ENCODE measurements at regions not wholly inside any gene's neighbourhood (a gene's known extent, or its start where the extent isn't known, plus 50 kb on each side); places are given as distances from the start of the nearest gene placed in this dataset.

DNA sequence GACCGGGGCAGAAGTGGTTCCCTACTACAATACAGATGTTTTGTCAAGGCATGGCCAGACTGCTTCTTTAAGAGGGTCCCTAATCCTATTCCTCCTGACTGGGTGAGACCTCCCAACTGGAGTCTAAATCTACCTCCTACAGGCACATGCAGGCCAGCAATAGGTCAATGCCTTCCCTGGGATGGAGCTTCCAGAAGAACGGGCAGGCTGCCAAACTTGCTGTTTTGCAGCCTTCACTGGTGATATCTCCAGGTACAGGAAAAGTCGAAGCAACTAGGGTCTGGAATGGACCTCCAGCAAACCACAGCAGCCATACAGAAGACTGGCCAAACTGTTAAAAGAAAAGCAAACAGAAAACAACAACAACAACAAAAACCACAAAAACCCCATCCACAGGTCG is 678.4 kb upstream of the DIAPH2 start:
- Histone ChIP-seq H3K9me3 (ENCODE audit: low read length) (peaks cover 5% of the 10 kb centered on the region), H3K27ac (ENCODE audit: low read length) (no peak overlapping the region), H3K4me2 (ENCODE audit: low read depth, low read length, poor library complexity, severe bottlenecking) (no peak overlapping the region), H4K20me1 (ENCODE audit: insufficient read depth, low read depth, low read length) (no peaks in the 10 kb centered on the region), H3K27me3 (ENCODE audit: low read length) (no peaks in the 10 kb centered on the region), H3K36me3 (ENCODE audit: insufficient read depth, low read length) (no peaks in the 10 kb centered on the region), H2AFZ (ENCODE audit: low read length) (no peak overlapping the region), H3K4me1 (ENCODE audit: low read length) (no peaks in the 10 kb centered on the region), H3K79me2 (ENCODE audit: low read length) (no peaks in the 10 kb centered on the region), H3K9ac (ENCODE audit: low read length) (no peak overlapping the region), H3K9me2 (replicated peaks; ENCODE audit: insufficient read depth, low read length) (no peaks in the 10 kb centered on the region), H3K4me3 (ENCODE audit: low read length) (no peak overlapping the region)
- DNase-seq, result no peak

DNA sequence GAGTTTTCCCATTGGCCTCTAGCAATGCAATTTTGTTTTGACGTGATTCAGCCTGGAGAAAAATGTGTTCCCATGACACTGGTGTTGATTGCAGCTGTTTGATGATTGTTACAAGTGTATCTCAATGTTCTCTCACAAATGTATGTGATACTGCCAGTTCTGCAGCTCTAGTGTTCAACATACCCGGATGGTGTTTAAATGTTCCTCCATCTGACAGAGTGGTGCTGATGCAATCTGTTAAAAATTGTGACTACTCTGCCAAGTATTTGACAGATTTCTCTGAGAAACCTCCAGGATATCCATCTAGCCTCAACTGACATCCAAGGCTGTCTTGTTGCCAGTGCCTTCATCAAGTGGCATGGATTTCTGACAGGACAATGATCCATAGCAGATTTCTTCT is 657.2 kb upstream of the DIAPH2 start:
- no peak overlapping the region for H3K27ac ChIP-seq (ENCODE audit: low read length)
- no peak overlapping the region for H3K4me3 ChIP-seq (ENCODE audit: low read length)
- no peak overlapping the region for H3K9ac ChIP-seq (ENCODE audit: low read length)
- H3K9me3 ChIP-seq (ENCODE audit: low read length), result peaks cover 12% of the 10 kb centered on the region
- no peaks in the 10 kb centered on the region for H3K27me3 ChIP-seq (ENCODE audit: low read length)
- H2AFZ ChIP-seq (ENCODE audit: low read length), result no peak overlapping the region
- DNase-seq, result no peak
- no peaks in the 10 kb centered on the region for H3K79me2 ChIP-seq (ENCODE audit: low read length)
- no peaks in the 10 kb centered on the region for H3K36me3 ChIP-seq (ENCODE audit: insufficient read depth, low read length)
- H3K4me2 ChIP-seq (ENCODE audit: low read depth, low read length, poor library complexity, severe bottlenecking), result no peak overlapping the region
- H4K20me1 ChIP-seq (ENCODE audit: insufficient read depth, low read depth, low read length), result no peaks in the 10 kb centered on the region
- H3K4me1 ChIP-seq (ENCODE audit: low read length), result no peaks in the 10 kb centered on the region
- no peaks in the 10 kb centered on the region for H3K9me2 ChIP-seq (replicated peaks; ENCODE audit: insufficient read depth, low read length)

GRCh38 chrX:96052078-96052477 is 632.6 kb upstream of the DIAPH2 start:
- Histone ChIP-seq H3K9me2 (replicated peaks; ENCODE audit: insufficient read depth, low read length) (no peaks in the 10 kb centered on the region), H3K9me3 (ENCODE audit: low read length) (peaks cover 12% of the 10 kb centered on the region; the same call in 1 of the 2 replicates), H3K4me1 (ENCODE audit: low read length) (no peaks in the 10 kb centered on the region), H3K79me2 (ENCODE audit: low read length) (no peaks in the 10 kb centered on the region), H3K4me3 (ENCODE audit: low read length) (no peak overlapping the region), H3K36me3 (ENCODE audit: insufficient read depth, low read length) (no peaks in the 10 kb centered on the region), H3K9ac (ENCODE audit: low read length) (no peak overlapping the region), H4K20me1 (ENCODE audit: insufficient read depth, low read depth, low read length) (no peaks in the 10 kb centered on the region), H3K4me2 (ENCODE audit: low read depth, low read length, poor library complexity, severe bottlenecking) (no peak overlapping the region), H2AFZ (ENCODE audit: low read length) (no peak overlapping the region), H3K27ac (ENCODE audit: low read length) (no peak overlapping the region), H3K27me3 (ENCODE audit: low read length) (no peaks in the 10 kb centered on the region)
- DNase-seq, result no peak

DNA sequence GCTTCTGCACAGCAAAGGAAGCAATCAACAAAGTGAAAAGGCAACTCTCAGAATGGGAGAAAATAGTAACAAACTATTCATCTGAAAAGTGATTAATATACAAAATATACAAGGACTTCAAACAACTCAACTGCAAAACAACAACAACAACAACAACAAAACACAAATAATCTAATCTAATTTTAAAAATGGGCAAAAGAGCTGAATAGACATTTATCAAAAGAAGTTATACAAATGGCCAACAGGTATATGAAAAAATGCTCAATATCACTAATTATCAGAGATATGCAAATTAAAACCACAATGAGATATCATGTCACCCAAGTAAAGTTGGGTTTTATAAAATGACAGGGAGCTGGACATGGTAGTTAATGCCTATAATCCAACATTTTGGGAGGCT is 602.8 kb upstream of the DIAPH2 start:
- H3K4me1 ChIP-seq (ENCODE audit: low read length), result no peaks in the 10 kb centered on the region
- DNase-seq, result no peak

DNA sequence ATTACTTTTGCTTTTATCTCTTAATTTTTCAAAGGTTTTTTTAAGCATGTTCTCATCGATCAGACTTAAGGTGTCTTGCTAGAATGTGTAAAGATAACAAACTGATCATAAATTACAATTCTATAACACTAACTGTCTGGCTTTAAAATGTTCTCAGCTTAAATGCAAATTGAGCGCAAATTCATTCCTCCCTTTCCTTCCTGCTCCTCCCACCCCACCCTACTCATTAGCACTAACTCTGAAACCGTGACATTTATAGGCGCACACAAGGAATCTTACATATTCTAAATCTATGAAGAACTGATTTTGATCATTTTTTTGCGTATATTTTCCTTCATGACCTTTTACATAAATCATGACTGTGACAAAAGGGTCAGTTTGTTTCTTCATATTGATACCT is 590.0 kb upstream of the DIAPH2 start:
- no peak overlapping the region for H3K4me3 ChIP-seq (ENCODE audit: low read length)
- no peak overlapping the region for H3K9ac ChIP-seq (ENCODE audit: low read length)
- H3K9me3 ChIP-seq (ENCODE audit: low read length), result peaks cover 18% of the 10 kb centered on the region; the same call in 1 of the 2 replicates
- no peak for DNase-seq
- H2AFZ ChIP-seq (ENCODE audit: low read length), result no peak overlapping the region
- no peak overlapping the region for H3K4me2 ChIP-seq (ENCODE audit: low read depth, low read length, poor library complexity, severe bottlenecking)
- H3K79me2 ChIP-seq (ENCODE audit: low read length), result no peaks in the 10 kb centered on the region
- no peaks in the 10 kb centered on the region for H4K20me1 ChIP-seq (ENCODE audit: insufficient read depth, low read depth, low read length)
- no peaks in the 10 kb centered on the region for H3K4me1 ChIP-seq (ENCODE audit: low read length)
- H3K27me3 ChIP-seq (ENCODE audit: low read length), result no peaks in the 10 kb centered on the region
- no peaks in the 10 kb centered on the region for H3K36me3 ChIP-seq (ENCODE audit: insufficient read depth, low read length)
- H3K27ac ChIP-seq (ENCODE audit: low read length), result no peak overlapping the region
- no peaks in the 10 kb centered on the region for H3K9me2 ChIP-seq (replicated peaks; ENCODE audit: insufficient read depth, low read length)

More for the DNA sequence above, 602.8 kb upstream of the DIAPH2 start:
- H3K9me2 ChIP-seq (replicated peaks; ENCODE audit: insufficient read depth, low read length), result no peaks in the 10 kb centered on the region
- H3K27me3 ChIP-seq (ENCODE audit: low read length), result no peaks in the 10 kb centered on the region
- no peak overlapping the region for H2AFZ ChIP-seq (ENCODE audit: low read length)
- H3K36me3 ChIP-seq (ENCODE audit: insufficient read depth, low read length), result no peaks in the 10 kb centered on the region
- no peak overlapping the region for H3K27ac ChIP-seq (ENCODE audit: low read length)
- H4K20me1 ChIP-seq (ENCODE audit: insufficient read depth, low read depth, low read length), result no peaks in the 10 kb centered on the region
- no peak overlapping the region for H3K4me2 ChIP-seq (ENCODE audit: low read depth, low read length, poor library complexity, severe bottlenecking)
- H3K9ac ChIP-seq (ENCODE audit: low read length), result no peak overlapping the region
- peaks cover 8% of the 10 kb centered on the region for H3K9me3 ChIP-seq (ENCODE audit: low read length)
- no peak overlapping the region for H3K4me3 ChIP-seq (ENCODE audit: low read length)
- no peaks in the 10 kb centered on the region for H3K79me2 ChIP-seq (ENCODE audit: low read length)

- H3K4me3 ChIP-seq (ENCODE audit: low read length), result no peak overlapping the region
- H3K9me2 ChIP-seq (replicated peaks; ENCODE audit: insufficient read depth, low read length), result no peaks in the 10 kb centered on the region
- H3K4me2 ChIP-seq (ENCODE audit: low read depth, low read length, poor library complexity, severe bottlenecking), result no peak overlapping the region
- no peaks in the 10 kb centered on the region for H3K36me3 ChIP-seq (ENCODE audit: insufficient read depth, low read length)
- H3K9me3 ChIP-seq (ENCODE audit: low read length), result peaks cover 17% of the 10 kb centered on the region
- H3K9ac ChIP-seq (ENCODE audit: low read length), result no peak overlapping the region
- no peaks in the 10 kb centered on the region for H3K27me3 ChIP-seq (ENCODE audit: low read length)
- H3K27ac ChIP-seq (ENCODE audit: low read length), result no peak overlapping the region
- no peaks in the 10 kb centered on the region for H4K20me1 ChIP-seq (ENCODE audit: insufficient read depth, low read depth, low read length)
- H2AFZ ChIP-seq (ENCODE audit: low read length), result no peak overlapping the region
- H3K4me1 ChIP-seq (ENCODE audit: low read length), result no peaks in the 10 kb centered on the region
- no peak for DNase-seq
- no peaks in the 10 kb centered on the region for H3K79me2 ChIP-seq (ENCODE audit: low read length)
Measured at GRCh38 chrX:96098471-96098870, 586.2 kb upstream of the DIAPH2 start.

- no peaks in the 10 kb centered on the region for H3K27me3 ChIP-seq (ENCODE audit: low read length)
- no peaks in the 10 kb centered on the region for H3K4me1 ChIP-seq (ENCODE audit: low read length)
- no peak overlapping the region for H2AFZ ChIP-seq (ENCODE audit: low read length)
- H4K20me1 ChIP-seq (ENCODE audit: insufficient read depth, low read depth, low read length), result no peaks in the 10 kb centered on the region
- no peaks in the 10 kb centered on the region for H3K9me2 ChIP-seq (replicated peaks; ENCODE audit: insufficient read depth, low read length)
- no peaks in the 10 kb centered on the region for H3K36me3 ChIP-seq (ENCODE audit: insufficient read depth, low read length)
- no peak for DNase-seq
- H3K4me3 ChIP-seq (ENCODE audit: low read length), result no peak overlapping the region
- no peak overlapping the region for H3K27ac ChIP-seq (ENCODE audit: low read length)
- no peaks in the 10 kb centered on the region for H3K79me2 ChIP-seq (ENCODE audit: low read length)
- H3K9ac ChIP-seq (ENCODE audit: low read length), result no peak overlapping the region
- no peak overlapping the region for H3K4me2 ChIP-seq (ENCODE audit: low read depth, low read length, poor library complexity, severe bottlenecking)
- peaks cover 17% of the 10 kb centered on the region for H3K9me3 ChIP-seq (ENCODE audit: low read length)
Measured at GRCh38 chrX:96102997-96103396, 581.6 kb upstream of the DIAPH2 start.

DNA sequence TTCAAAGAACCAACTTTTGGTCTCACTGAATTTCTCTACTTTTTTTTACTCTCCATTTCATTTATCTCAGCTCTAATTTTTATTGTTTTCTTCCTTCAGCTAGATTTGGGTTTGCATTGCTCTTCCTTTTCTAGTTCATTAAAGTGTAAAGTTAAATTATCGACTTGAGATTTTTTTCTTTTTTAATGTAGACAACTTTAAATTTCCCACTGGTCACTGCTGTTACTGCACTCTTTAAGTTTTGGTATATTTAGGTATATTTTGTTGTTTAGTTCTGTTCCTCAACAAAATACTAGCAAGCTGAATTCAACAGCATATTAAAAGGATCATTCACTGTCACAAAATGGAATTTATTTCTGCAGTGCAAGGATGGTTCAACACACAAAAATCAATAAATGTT is 572.0 kb upstream of the DIAPH2 start:
- Histone ChIP-seq H3K9ac (ENCODE audit: low read length) (no peak overlapping the region), H3K4me1 (ENCODE audit: low read length) (no peaks in the 10 kb centered on the region), H3K9me3 (ENCODE audit: low read length) (peaks cover 30% of the 10 kb centered on the region), H3K36me3 (ENCODE audit: insufficient read depth, low read length) (no peaks in the 10 kb centered on the region), H3K79me2 (ENCODE audit: low read length) (no peaks in the 10 kb centered on the region), H3K9me2 (replicated peaks; ENCODE audit: insufficient read depth, low read length) (no peaks in the 10 kb centered on the region), H3K4me2 (ENCODE audit: low read depth, low read length, poor library complexity, severe bottlenecking) (no peak overlapping the region), H2AFZ (ENCODE audit: low read length) (no peak overlapping the region), H3K27me3 (ENCODE audit: low read length) (no peaks in the 10 kb centered on the region), H4K20me1 (ENCODE audit: insufficient read depth, low read depth, low read length) (no peaks in the 10 kb centered on the region), H3K4me3 (ENCODE audit: low read length) (no peak overlapping the region), H3K27ac (ENCODE audit: low read length) (no peak overlapping the region)
- no peak for DNase-seq

DNA sequence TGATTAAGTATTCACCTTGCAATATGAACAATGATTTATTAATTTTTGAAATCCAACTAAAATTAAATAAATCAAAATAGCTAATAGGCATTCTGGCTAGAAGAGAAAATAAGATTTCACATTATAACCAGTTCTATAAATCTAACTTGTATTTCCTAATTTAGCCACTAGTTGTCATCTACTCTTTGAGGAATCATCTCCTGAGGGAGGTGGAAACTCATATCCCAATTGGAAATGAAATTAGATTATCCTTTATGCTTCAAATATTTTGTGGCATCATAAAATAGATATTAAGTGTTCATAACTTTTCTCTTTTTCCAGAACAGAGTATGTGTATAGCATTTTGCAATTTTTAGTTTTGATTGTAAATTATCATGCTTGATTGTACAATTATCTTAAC is 558.5 kb upstream of the DIAPH2 start:
- H3K27ac ChIP-seq (ENCODE audit: low read length), result no peak overlapping the region
- H3K4me1 ChIP-seq (ENCODE audit: low read length), result no peaks in the 10 kb centered on the region
- no peaks in the 10 kb centered on the region for H3K36me3 ChIP-seq (ENCODE audit: insufficient read depth, low read length)
- no peaks in the 10 kb centered on the region for H4K20me1 ChIP-seq (ENCODE audit: insufficient read depth, low read depth, low read length)
- no peaks in the 10 kb centered on the region for H3K27me3 ChIP-seq (ENCODE audit: low read length)
- no peak overlapping the region for H3K4me3 ChIP-seq (ENCODE audit: low read length)
- no peaks in the 10 kb centered on the region for H3K9me2 ChIP-seq (replicated peaks; ENCODE audit: insufficient read depth, low read length)
- DNase-seq, result no peak
- peaks cover 51% of the 10 kb centered on the region for H3K9me3 ChIP-seq (ENCODE audit: low read length)
- no peak overlapping the region for H3K4me2 ChIP-seq (ENCODE audit: low read depth, low read length, poor library complexity, severe bottlenecking)
- H3K79me2 ChIP-seq (ENCODE audit: low read length), result no peaks in the 10 kb centered on the region
- no peak overlapping the region for H2AFZ ChIP-seq (ENCODE audit: low read length)
- H3K9ac ChIP-seq (ENCODE audit: low read length), result no peak overlapping the region

Measured in Karpas-422 (cell line).